Middle frontal gyrus (tissue), 1 donor: ENCODE measurements at regions not wholly inside any gene's neighbourhood (a gene's known extent, or its start where the extent isn't known, plus 50 kb on each side); places are given as distances from the start of the nearest gene placed in this dataset.

Experiments used
- DNase-seq: peaks from one replicate; pipeline ENCODE4 v3.0.0-alpha.2; 2015; ENCODE audit warnings: low spot score; ENCODE audit errors: extremely low spot score

- DNase-seq: no peak
Observed at GRCh38 chr1:82517586-82517985, 716.9 kb downstream of the ADGRL2 start.

- DNase-seq: no peak
Observed at GRCh38 chr1:82515650-82516049, 714.9 kb downstream of the ADGRL2 start.

- DNase-seq: peak; percentile 26
Observed at GRCh38 chr1:82511441-82511840, 710.7 kb downstream of the ADGRL2 start.

- DNase-seq: no peak
Observed at GRCh38 chr1:82510431-82510830, 709.7 kb downstream of the ADGRL2 start.

- no peak for DNase-seq
Observed at GRCh38 chr1:82507011-82507410, 706.3 kb downstream of the ADGRL2 start.

GRCh38 chr1:82503822-82504221, 703.1 kb downstream of the ADGRL2 start:
- DNase-seq: no peak

- DNase-seq: no peak
Observed at GRCh38 chr1:82499022-82499421, 698.3 kb downstream of the ADGRL2 start.

- DNase-seq: no peak
Observed at GRCh38 chr1:82494117-82494516, 693.4 kb downstream of the ADGRL2 start.

- no peak for DNase-seq
Observed at GRCh38 chr1:82492159-82492558, 691.4 kb downstream of the ADGRL2 start.

- DNase-seq: no peak
Observed at GRCh38 chr1:82491301-82492048, 690.7 kb downstream of the ADGRL2 start.

- no peak for DNase-seq
Observed at GRCh38 chr1:82487778-82488177, 687.0 kb downstream of the ADGRL2 start.

- DNase-seq: no peak
Observed at GRCh38 chr1:82486969-82487368, 686.2 kb downstream of the ADGRL2 start.

GRCh38 chr1:82486468-82486867, 685.7 kb downstream of the ADGRL2 start:
- no peak for DNase-seq

GRCh38 chr1:82485591-82486369, 685.0 kb downstream of the ADGRL2 start:
- peak; percentile 23 for DNase-seq

- DNase-seq: no peak
Observed at GRCh38 chr1:82483146-82483545, 682.4 kb downstream of the ADGRL2 start.

GRCh38 chr1:82478916-82479315, 678.2 kb downstream of the ADGRL2 start:
- DNase-seq: no peak

- no peak for DNase-seq
Observed at GRCh38 chr1:82472489-82473131, 671.9 kb downstream of the ADGRL2 start.

GRCh38 chr1:82466891-82467290, 666.2 kb downstream of the ADGRL2 start:
- DNase-seq: no peak

GRCh38 chr1:82466416-82466815, 665.7 kb downstream of the ADGRL2 start:
- DNase-seq: no peak

GRCh38 chr1:82465024-82465423, 664.3 kb downstream of the ADGRL2 start:
- DNase-seq: no peak

- DNase-seq: no peak
Observed at GRCh38 chr1:82464362-82465001, 663.7 kb downstream of the ADGRL2 start.

- DNase-seq: no peak
Observed at GRCh38 chr1:82463951-82464350, 663.2 kb downstream of the ADGRL2 start.
